Lower leg skin (tissue), 3 donors: ENCODE measurements at regions not wholly inside any gene's neighbourhood (a gene's known extent, or its start where the extent isn't known, plus 50 kb on each side); places are given as distances from the start of the nearest gene placed in this dataset.

Experiments used
- POLR2A ChIP-seq, 2 donors: fragments of 450-650 bp; IDR thresholded peaks; one replicate each; pipeline ENCODE4 v1.6.1; 2016 to 2017; ENCODE audit warnings: antibody characterized with exemption in 2 of 2, mild to moderate bottlenecking in 1 of 2, moderate library complexity in 1 of 2
- TF ChIP-seq, protein P1 (sequence below), 3 donors: fragments of 450-650 bp; IDR thresholded peaks; one replicate each; pipeline ENCODE4 v1.5.1; 2016; ENCODE audit warnings: antibody characterized with exemption in 3 of 3, mild to moderate bottlenecking in 3 of 3, moderate library complexity in 2 of 3

DNA sequence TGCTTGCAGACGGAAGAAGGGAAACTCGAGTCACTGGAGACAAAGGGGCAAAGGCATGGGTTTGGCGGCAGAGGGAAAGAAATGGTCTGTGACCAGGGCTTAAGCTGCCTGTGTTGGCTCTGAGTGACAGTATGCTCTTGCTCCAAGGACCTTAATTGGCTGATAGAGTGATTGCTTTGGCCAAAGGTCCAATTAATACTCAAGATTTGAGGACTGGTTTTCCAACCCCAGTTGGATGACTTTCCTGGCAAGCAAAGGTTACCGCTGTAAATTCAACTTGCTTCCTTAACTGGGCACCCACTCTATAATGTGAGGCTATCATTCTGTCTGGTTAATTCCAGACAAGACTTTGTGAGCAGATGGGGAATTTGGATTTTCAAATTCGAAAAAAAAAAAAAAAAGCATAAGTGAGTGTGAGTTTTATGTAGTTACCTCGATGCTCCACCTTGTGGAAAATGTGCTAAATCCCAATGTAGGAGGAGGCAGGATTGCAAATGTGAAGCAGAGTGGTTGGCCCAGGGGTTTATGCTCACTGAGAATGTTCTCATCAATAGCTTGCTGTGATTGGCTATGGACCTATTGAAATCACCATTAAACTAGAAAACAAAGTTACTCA, 150.7 kb upstream of the GMDS start:
- TF ChIP-seq, protein P1, sequence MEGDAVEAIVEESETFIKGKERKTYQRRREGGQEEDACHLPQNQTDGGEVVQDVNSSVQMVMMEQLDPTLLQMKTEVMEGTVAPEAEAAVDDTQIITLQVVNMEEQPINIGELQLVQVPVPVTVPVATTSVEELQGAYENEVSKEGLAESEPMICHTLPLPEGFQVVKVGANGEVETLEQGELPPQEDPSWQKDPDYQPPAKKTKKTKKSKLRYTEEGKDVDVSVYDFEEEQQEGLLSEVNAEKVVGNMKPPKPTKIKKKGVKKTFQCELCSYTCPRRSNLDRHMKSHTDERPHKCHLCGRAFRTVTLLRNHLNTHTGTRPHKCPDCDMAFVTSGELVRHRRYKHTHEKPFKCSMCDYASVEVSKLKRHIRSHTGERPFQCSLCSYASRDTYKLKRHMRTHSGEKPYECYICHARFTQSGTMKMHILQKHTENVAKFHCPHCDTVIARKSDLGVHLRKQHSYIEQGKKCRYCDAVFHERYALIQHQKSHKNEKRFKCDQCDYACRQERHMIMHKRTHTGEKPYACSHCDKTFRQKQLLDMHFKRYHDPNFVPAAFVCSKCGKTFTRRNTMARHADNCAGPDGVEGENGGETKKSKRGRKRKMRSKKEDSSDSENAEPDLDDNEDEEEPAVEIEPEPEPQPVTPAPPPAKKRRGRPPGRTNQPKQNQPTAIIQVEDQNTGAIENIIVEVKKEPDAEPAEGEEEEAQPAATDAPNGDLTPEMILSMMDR (IDR thresholded peaks at IDR 0.05) = no peak
- no peak for TF ChIP-seq POLR2A (IDR thresholded peaks at IDR 0.05)
